Right lobe of liver (tissue), 6 donors: ENCODE measurements at regions not wholly inside any gene's neighbourhood (a gene's known extent, or its start where the extent isn't known, plus 50 kb on each side); places are given as distances from the start of the nearest gene placed in this dataset.
A peak's percentile ranks its signal among the peaks of the same experiment; 100 is the strongest.

ENCODE experiments used
- ATAC-seq, 4 donors: fragments of 200-7000 bp; cut with Tn5 transposase; one replicate each; pipeline ENCODE4 v1.9.1; 2020; ENCODE audit warnings: mild to moderate bottlenecking in 4 of 4, moderate library complexity in 4 of 4
- DNase-seq, 3 donors: peaks; one replicate each; pipeline ENCODE4 v3.0.0-alpha.2; 2020
- H3K27ac ChIP-seq, 3 donors: fragments of 200-600 bp; one replicate each; pipeline ENCODE4 v1.8.0; 2022
- H3K27me3 ChIP-seq, 2 donors: fragments of 200-600 bp; one replicate each; pipeline ENCODE4 v1.8.0; 2022
- H3K36me3 ChIP-seq, 4 donors: fragments of 200-600 bp; sonication (generic) in 1 of 4; one replicate each; pipeline versions ENCODE4 v1.5.1 to v1.8.0; 2017 to 2022; ENCODE audit warnings: control low read depth in 1 of 4
- H3K4me1 ChIP-seq, 4 donors: fragments of 200-600 bp; sonication (generic) in 1 of 4; one replicate each; pipeline versions ENCODE4 v1.5.1 to v1.8.0; 2017 to 2022; ENCODE audit warnings: control low read depth in 1 of 4
- H3K4me3 ChIP-seq, 3 donors: fragments of 200-600 bp; one replicate each; pipeline ENCODE4 v1.8.0; 2022
- H3K9me3 ChIP-seq, 4 donors: fragments of 200-600 bp; sonication (generic) in 1 of 4; one replicate each; pipeline versions ENCODE4 v1.5.1 to v1.8.0; 2017 to 2022; ENCODE audit warnings: control low read depth in 1 of 4
- CTCF ChIP-seq, 4 donors: fragments of 200-600 bp in 3 of 4; fragments of 450-650 bp in 1 of 4; IDR thresholded peaks; one replicate each; pipeline versions ENCODE4 v1.5.1 to v1.8.0; 2016 to 2022; ENCODE audit warnings: antibody characterized with exemption in 4 of 4, mild to moderate bottlenecking in 2 of 4
- POLR2A ChIP-seq: fragments of 450-650 bp; IDR thresholded peaks from one replicate; pipeline ENCODE4 v1.6.1; 2017; ENCODE audit warnings: antibody characterized with exemption, mild to moderate bottlenecking
- WGBS: methylation state at CpG from one replicate; pipeline ENCODE4 v1.1.6; 2018; ENCODE audit warnings: low coverage, low lambda C conversion rate; ENCODE audit not compliant: insufficient coverage; ENCODE audit errors: missing lambda C conversion rate; 5-methylcytosine and 5-hydroxymethylcytosine counted together
- intact Hi-C, 2 donors: fragments of 100-400 bp; cut with DNase I; formaldehyde crosslinking; loops; one replicate each; pipeline versions ENCODE4 v1.11.2 to v1.14.1; 2022
- donor health status: DM: no; HTN: yes; CAD: no.
- donor health status: DM: no; HTN: no; CAD: no.
- donor health status: DM: no; HTN: no; CAD: no.
- donor health status: DM: no; HTN: yes; CAD: no.
- donor health status: DM: no; HTN: yes; CAD: no.

- Histone ChIP-seq H3K36me3 (no peaks in the 10 kb centered on the region), H3K4me3 (no peak overlapping the region), H3K4me1 (no peaks in the 10 kb centered on the region), H3K27me3 (no peaks in the 10 kb centered on the region), H3K9me3 (no peaks in the 10 kb centered on the region), H3K27ac (no peak overlapping the region)
- no peak for ATAC-seq
- intact Hi-C loops: no loop called here
- WGBS: 78% methylated on average over 1 of the region's 5 CpGs
- TF ChIP-seq CTCF (IDR thresholded peaks at IDR 0.05): no peak
- TF ChIP-seq POLR2A: no peak
- DNase-seq: peak in 1 of 3 donors; percentile 6
Observed at GRCh38 chr5:3350781-3351180, 244.9 kb upstream of the IRX1 start.

GRCh38 chr5:3349704-3350565 lies 245.7 kb upstream of the IRX1 start:
- ATAC-seq (no peak), DNase-seq (peak in 1 of 3 donors; percentile 7)
- Histone ChIP-seq H3K4me1 (no peaks in the 10 kb centered on the region), H3K36me3 (no peaks in the 10 kb centered on the region), H3K4me3 (no peak overlapping the region), H3K27ac (no peak overlapping the region), H3K27me3 (no peaks in the 10 kb centered on the region), H3K9me3 (no peaks in the 10 kb centered on the region)
- WGBS: 77% methylated on average over 8 of the region's 10 CpGs
- no peak for TF ChIP-seq CTCF (IDR thresholded peaks at IDR 0.05)
- TF ChIP-seq POLR2A: no peak
- intact Hi-C loops: no loop called here

- Histone ChIP-seq H3K4me1 (no peaks in the 10 kb centered on the region), H3K9me3 (no peaks in the 10 kb centered on the region), H3K36me3 (no peaks in the 10 kb centered on the region), H3K27ac (no peak overlapping the region), H3K4me3 (no peak overlapping the region), H3K27me3 (no peaks in the 10 kb centered on the region)
- intact Hi-C loops: no loop called here
- no peak for ATAC-seq
- TF ChIP-seq POLR2A: no peak
- TF ChIP-seq CTCF (IDR thresholded peaks at IDR 0.05): no peak
- 63% methylated on average over 11 of the region's 22 CpGs for WGBS
- peak in 1 of 3 donors; percentile 20 for DNase-seq
Observed at GRCh38 chr5:3348576-3349535, 246.8 kb upstream of the IRX1 start.

- 60% methylated on average over 1 of the region's 5 CpGs for WGBS
- Histone ChIP-seq H3K36me3 (no peaks in the 10 kb centered on the region), H3K27me3 (no peaks in the 10 kb centered on the region), H3K27ac (no peak overlapping the region), H3K9me3 (no peaks in the 10 kb centered on the region), H3K4me3 (no peak overlapping the region), H3K4me1 (no peaks in the 10 kb centered on the region)
- no peak for ATAC-seq
- TF ChIP-seq POLR2A: no peak
- TF ChIP-seq CTCF (IDR thresholded peaks at IDR 0.05): no peak
- intact Hi-C loops: no loop called here
- peak in 1 of 3 donors; percentile 9 for DNase-seq
Observed at GRCh38 chr5:3347741-3348140, 247.9 kb upstream of the IRX1 start.
